GM21360 (cell line): ENCODE measurements at regions not wholly inside any gene's neighbourhood (a gene's known extent, or its start where the extent isn't known, plus 50 kb on each side); places are given as distances from the start of the nearest gene placed in this dataset.
"Not testable (repeated sequence)": the region's sequence is repeated elsewhere in the genome, so short reads cannot be mapped to it uniquely, and the experiment has no call there.

Experiments
- ATAC-seq: cut with Tn5 transposase; IDR thresholded peaks from one replicate; pipeline ENCODE4 v1.9.1; 2021; ENCODE audit warnings: mild to moderate bottlenecking, moderate library complexity; ENCODE audit not compliant: unreplicated experiment

- no peak for ATAC-seq
These were observed 165.4 kb upstream of the CITED2 start for GRCh38 chr6:139539852-139540251.

GRCh38 chr6:139538366-139538765 is 163.9 kb upstream of the CITED2 start:
- ATAC-seq: no peak

- ATAC-seq: no peak
These were observed 162.5 kb upstream of the CITED2 start for GRCh38 chr6:139536751-139537617.

- no peak for ATAC-seq
These were observed 160.1 kb upstream of the CITED2 start for GRCh38 chr6:139534472-139535115.

- ATAC-seq: no peak
These were observed 159.4 kb upstream of the CITED2 start for GRCh38 chr6:139533573-139534471.

GRCh38 chr6:139533171-139533570 is 158.7 kb upstream of the CITED2 start:
- ATAC-seq: no peak

- ATAC-seq: no peak
These were observed 157.0 kb upstream of the CITED2 start for GRCh38 chr6:139531148-139532115.

GRCh38 chr6:139530561-139530960 is 156.1 kb upstream of the CITED2 start:
- no peak for ATAC-seq

- no peak for ATAC-seq
These were observed 155.0 kb upstream of the CITED2 start for GRCh38 chr6:139529420-139529819.

GRCh38 chr6:139528471-139528870 is 154.0 kb upstream of the CITED2 start:
- ATAC-seq: no peak

GRCh38 chr6:139525415-139525814 is 151.0 kb upstream of the CITED2 start:
- ATAC-seq: no peak

GRCh38 chr6:139523986-139524385 is 149.5 kb upstream of the CITED2 start:
- no peak for ATAC-seq

- no peak for ATAC-seq
These were observed 148.2 kb upstream of the CITED2 start for GRCh38 chr6:139522511-139523220.

GRCh38 chr6:139521338-139521737 is 146.9 kb upstream of the CITED2 start:
- ATAC-seq: no peak

GRCh38 chr6:139520321-139520768 is 145.9 kb upstream of the CITED2 start:
- ATAC-seq: no peak

GRCh38 chr6:139519571-139520031 is 145.2 kb upstream of the CITED2 start:
- ATAC-seq: no peak

- no peak for ATAC-seq
These were observed 144.6 kb upstream of the CITED2 start for GRCh38 chr6:139519097-139519496.

GRCh38 chr6:139518556-139519091 is 144.2 kb upstream of the CITED2 start:
- no peak for ATAC-seq

GRCh38 chr6:139517998-139518555 is 143.6 kb upstream of the CITED2 start:
- ATAC-seq: not testable (repeated sequence)
